Peyer's patch (tissue), 4 donors: ENCODE measurements at regions not wholly inside any gene's neighbourhood (a gene's known extent, or its start where the extent isn't known, plus 50 kb on each side); places are given as distances from the start of the nearest gene placed in this dataset.

Source experiments
- DNase-seq, 3 donors: peaks; one replicate each; pipeline ENCODE4 v3.0.0-alpha.2; 2017 to 2019
- H3K27ac ChIP-seq, 4 donors: fragments of 200-600 bp; sonication (generic); one replicate each; pipeline ENCODE4 v1.5.1; 2016 to 2019
- H3K27me3 ChIP-seq, 2 donors: fragments of 200-600 bp; sonication (generic); one replicate each; pipeline ENCODE4 v1.5.1; 2019
- H3K36me3 ChIP-seq, 3 donors: fragments of 200-600 bp; sonication (generic); one replicate each; pipeline ENCODE4 v1.5.1; 2016 to 2019
- H3K4me1 ChIP-seq, 4 donors: fragments of 200-600 bp; sonication (generic); one replicate each; pipeline ENCODE4 v1.5.1; 2016 to 2019
- H3K4me3 ChIP-seq, 4 donors: fragments of 200-600 bp; sonication (generic); 1 replicate in 3 of 4; 2 replicates in 1 of 4; pipeline ENCODE4 v1.5.1; 2016 to 2019; ENCODE audit warnings: mild to moderate bottlenecking in 1 of 4
- H3K9me3 ChIP-seq, 4 donors: fragments of 200-600 bp; sonication (generic); one replicate each; pipeline ENCODE4 v1.5.1; 2016 to 2019; ENCODE audit warnings: mild to moderate bottlenecking in 1 of 4
- CTCF ChIP-seq, 6 experiments: fragments of 450-650 bp in 4 of 6; fragments of 200-600 bp in 2 of 6; sonication (generic) in 1 of 6; IDR thresholded peaks; one replicate each; pipeline ENCODE4 v1.5.1; 2017 to 2019; ENCODE audit warnings: antibody characterized with exemption in 6 of 6, mild to moderate bottlenecking in 3 of 6, moderate library complexity in 1 of 6
- POLR2A ChIP-seq, 2 donors: fragments of 450-650 bp; IDR thresholded peaks; one replicate each; pipeline ENCODE4 v1.5.1; 2017; ENCODE audit warnings: antibody characterized with exemption in 2 of 2, mild to moderate bottlenecking in 2 of 2, moderate library complexity in 2 of 2

DNA sequence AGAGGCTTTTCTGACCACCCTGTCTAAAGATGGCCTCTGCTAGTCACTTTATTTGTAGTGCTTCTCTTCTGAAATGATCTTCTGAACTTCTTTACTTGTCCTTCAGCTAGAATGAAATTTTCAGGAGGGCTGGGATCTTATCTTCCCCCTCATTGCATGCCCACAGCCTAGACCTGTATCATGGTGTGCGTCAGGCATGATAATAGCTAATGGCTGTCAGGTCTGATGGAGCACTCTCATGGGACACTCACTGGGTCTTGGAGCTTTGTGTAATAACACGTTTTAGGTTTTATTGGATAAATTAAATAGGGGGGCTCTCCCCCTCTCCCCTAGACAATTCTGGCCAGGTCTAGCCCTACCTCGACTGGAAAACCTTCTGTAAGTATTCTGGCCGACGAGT, 97.1 kb upstream of the NRXN3 start:
- no peak overlapping the region for H3K4me3 ChIP-seq
- no peaks in the 10 kb centered on the region for H3K36me3 ChIP-seq
- H3K4me1 ChIP-seq, result no peaks in the 10 kb centered on the region
- no peaks in the 10 kb centered on the region for H3K9me3 ChIP-seq
- no peak overlapping the region for H3K27ac ChIP-seq
- DNase-seq, result no peak
- no peaks in the 10 kb centered on the region for H3K27me3 ChIP-seq
- TF ChIP-seq CTCF (IDR thresholded peaks at IDR 0.05), result no peak
- TF ChIP-seq POLR2A (IDR thresholded peaks at IDR 0.05), result no peak

- TF ChIP-seq POLR2A (IDR thresholded peaks at IDR 0.05), result no peak
- TF ChIP-seq CTCF (IDR thresholded peaks at IDR 0.05), result no peak
- no peak for DNase-seq
- no peaks in the 10 kb centered on the region for H3K9me3 ChIP-seq
- H3K27me3 ChIP-seq, result no peaks in the 10 kb centered on the region
- no peak overlapping the region for H3K27ac ChIP-seq
- no peaks in the 10 kb centered on the region for H3K4me1 ChIP-seq
- no peak overlapping the region for H3K4me3 ChIP-seq
- H3K36me3 ChIP-seq, result no peaks in the 10 kb centered on the region
These were observed 95.6 kb upstream of the NRXN3 start for GRCh38 chr14:78074561-78074960.

DNA sequence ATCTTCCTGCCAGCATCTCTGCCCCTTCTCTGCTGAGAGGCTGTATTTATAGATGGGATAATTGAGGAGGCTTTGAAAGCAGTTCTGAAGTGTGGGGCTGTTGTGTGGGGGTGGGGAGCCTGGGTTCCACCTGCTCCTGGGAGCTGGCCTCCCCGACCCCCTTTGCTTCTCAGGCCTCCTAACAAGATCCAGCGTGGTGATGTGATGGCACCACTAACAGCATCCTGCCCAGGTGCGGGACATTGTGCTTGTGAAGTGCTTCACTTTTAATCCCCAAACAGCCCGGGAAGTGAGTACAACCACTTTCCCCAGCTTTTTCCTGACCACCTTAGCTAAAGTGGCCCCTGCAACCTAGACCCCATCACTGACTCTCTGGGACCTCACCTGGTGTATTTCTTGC, 95.1 kb upstream of the NRXN3 start:
- Histone ChIP-seq H3K4me3 (no peak overlapping the region), H3K27ac (no peak overlapping the region), H3K27me3 (no peaks in the 10 kb centered on the region), H3K9me3 (no peaks in the 10 kb centered on the region), H3K36me3 (no peaks in the 10 kb centered on the region), H3K4me1 (no peaks in the 10 kb centered on the region)
- no peak for DNase-seq
- TF ChIP-seq CTCF (IDR thresholded peaks at IDR 0.05), result no peak

GRCh38 chr14:78075555-78076277, 94.5 kb upstream of the NRXN3 start:
- DNase-seq, result no peak
- no peaks in the 10 kb centered on the region for H3K36me3 ChIP-seq
- H3K4me1 ChIP-seq, result no peaks in the 10 kb centered on the region
- H3K27me3 ChIP-seq, result no peaks in the 10 kb centered on the region
- no peak overlapping the region for H3K4me3 ChIP-seq
- H3K9me3 ChIP-seq, result no peaks in the 10 kb centered on the region
- TF ChIP-seq POLR2A (IDR thresholded peaks at IDR 0.05), result no peak
- no peak overlapping the region for H3K27ac ChIP-seq

DNA sequence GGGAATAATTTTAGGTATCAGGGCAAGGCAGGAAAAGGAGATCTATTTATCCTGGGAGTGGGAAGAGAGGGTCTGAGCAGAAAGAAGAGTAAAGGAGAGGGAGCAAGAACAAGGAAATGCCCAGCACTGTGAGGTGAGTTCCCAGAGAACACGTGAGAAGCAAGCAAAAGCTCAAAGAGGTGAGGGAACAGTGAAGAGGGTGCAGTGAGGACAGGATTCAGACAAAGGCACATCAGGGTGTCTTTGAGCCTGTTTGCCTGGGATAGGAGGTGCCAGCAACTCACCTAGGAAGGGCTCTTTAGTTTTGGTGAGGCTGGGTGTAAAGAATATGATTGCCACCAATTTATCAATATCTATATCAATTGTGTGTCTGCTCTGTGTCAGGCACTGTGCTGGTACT, 88.9 kb upstream of the NRXN3 start:
- DNase-seq, result no peak
- Histone ChIP-seq H3K4me3 (no peak overlapping the region), H3K4me1 (no peaks in the 10 kb centered on the region), H3K27me3 (no peaks in the 10 kb centered on the region), H3K36me3 (no peaks in the 10 kb centered on the region), H3K27ac (no peak overlapping the region), H3K9me3 (no peaks in the 10 kb centered on the region)
- TF ChIP-seq POLR2A (IDR thresholded peaks at IDR 0.05), result no peak
- no peak for TF ChIP-seq CTCF (IDR thresholded peaks at IDR 0.05)

- H3K4me3 ChIP-seq, result no peak overlapping the region
- H3K27ac ChIP-seq, result no peak overlapping the region
- H3K9me3 ChIP-seq, result no peaks in the 10 kb centered on the region
- H3K4me1 ChIP-seq, result no peaks in the 10 kb centered on the region
- no peaks in the 10 kb centered on the region for H3K36me3 ChIP-seq
- H3K27me3 ChIP-seq, result no peaks in the 10 kb centered on the region
- no peak for TF ChIP-seq POLR2A (IDR thresholded peaks at IDR 0.05)
- no peak for TF ChIP-seq CTCF (IDR thresholded peaks at IDR 0.05)
- DNase-seq, result no peak
These were observed 86.3 kb upstream of the NRXN3 start for GRCh38 chr14:78083837-78084236.
